Dedifferentiated amniotic fluid mesenchymal stem cell (primary cell): ENCODE measurements at regions not wholly inside any gene's neighbourhood (a gene's known extent, or its start where the extent isn't known, plus 50 kb on each side); places are given as distances from the start of the nearest gene placed in this dataset.
"Not testable (repeated sequence)": the region's sequence is repeated elsewhere in the genome, so short reads cannot be mapped to it uniquely, and the experiment has no call there.

Experiments
- DNase-seq: peaks from one replicate; pipeline ENCODE4 v3.0.0-alpha.2; 2016; ENCODE audit errors: extremely low spot score

DNA sequence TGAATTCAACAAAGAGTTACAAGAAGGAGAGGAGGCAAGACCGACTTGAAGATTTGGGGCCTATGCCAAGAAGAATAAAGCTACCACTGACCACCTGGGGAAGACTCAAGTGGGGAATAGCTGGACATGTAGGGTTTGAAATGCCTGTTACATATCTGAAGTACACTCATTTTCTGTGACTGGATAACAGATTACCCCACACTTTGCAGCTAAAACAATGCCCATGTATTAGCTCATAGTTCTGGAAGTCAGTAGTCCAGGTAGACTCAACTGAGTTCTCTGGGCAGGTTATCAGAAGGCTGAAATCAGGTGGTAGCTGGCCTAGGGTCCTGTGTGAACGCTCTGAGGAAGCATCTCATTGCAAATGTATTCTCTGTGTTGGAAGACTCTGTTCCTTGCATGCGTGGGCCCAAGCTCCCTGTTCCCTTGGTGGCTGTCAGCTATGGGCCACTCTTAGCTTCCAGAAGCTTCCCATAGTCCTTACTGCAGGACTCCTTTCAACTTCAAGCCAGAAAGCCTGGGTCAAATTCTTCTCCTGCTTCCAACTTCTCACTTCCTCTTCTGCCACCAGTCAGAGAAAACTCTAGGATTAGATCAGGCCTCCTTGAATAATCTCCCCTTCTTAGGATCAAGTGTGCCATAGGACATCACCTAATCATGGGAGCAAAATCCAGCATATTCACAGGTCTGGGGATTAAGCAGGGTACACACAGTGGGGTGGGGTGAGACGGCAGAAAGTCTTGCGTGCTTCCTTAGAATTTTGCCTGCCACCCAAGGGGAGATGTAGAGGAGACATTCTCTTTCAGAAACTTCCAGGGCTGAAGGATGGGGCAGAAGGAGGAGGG, 187.8 kb downstream of the SHQ1 start:
- DNase-seq, result no peak

DNA sequence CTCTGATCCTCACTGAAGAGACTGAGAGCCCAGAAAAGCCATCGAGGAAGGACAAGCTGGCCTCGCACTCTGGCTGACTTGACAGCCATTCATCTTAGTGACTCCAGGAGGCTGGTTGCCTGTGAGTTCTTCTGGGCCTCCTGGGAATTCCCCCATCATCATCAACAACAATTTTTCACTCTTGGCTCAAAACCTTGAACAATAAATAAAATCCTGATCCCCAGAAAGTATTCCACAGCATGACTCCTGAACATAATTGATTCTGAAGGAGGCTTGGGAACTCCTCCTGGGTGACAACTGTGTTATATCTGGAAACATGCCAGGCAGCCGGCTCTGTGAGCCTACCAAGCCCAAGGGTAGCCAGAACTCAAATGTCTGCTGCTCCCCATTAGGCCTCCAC, 188.6 kb downstream of the SHQ1 start:
- no peak for DNase-seq

DNA sequence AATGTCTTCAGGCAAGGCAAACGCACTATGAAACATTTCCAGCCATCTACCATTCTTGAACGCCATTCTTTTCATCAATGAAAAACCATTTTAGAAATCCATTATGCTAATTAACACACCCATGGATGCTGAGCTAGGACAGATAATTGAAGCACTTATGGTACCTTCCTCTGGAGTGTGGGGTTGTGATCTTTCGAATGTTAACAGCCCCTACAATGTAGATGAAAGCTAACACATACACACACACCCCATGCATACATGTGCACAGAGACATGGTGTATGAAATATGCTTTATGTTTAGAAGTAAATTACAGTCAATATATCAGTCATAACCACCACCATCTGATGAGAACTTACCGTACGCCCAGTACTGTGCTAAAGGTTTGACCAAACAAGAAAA, 189.1 kb downstream of the SHQ1 start:
- DNase-seq, result no peak

DNA sequence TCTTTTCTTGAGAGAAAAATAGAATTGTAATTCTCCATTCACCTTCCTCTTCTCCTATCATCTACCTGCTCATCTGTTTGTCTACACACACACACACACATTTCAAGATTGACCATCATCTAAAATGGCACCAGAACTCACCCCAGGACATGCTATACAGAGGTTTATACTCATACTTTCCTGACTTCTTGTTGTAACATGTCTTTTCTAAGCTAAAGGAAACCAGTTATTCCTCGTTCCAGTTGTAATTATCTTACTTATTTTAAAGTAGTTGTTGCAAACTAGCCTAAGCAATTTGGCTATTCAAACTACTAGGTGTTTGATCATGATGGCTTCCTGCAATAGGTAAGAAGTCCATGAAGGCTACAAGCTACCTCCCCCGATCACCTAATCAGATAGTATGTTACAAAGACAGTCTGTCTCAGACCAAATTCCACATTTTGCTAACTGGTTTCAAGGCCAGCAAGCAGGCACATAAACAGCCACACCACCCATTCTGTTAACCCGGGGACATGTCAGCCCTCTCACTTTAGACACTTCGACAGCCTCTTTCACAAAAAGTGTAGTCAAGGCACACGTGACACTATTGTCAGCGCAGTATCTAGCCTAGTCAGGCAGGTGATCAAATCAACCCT, 189.7 kb downstream of the SHQ1 start:
- no peak for DNase-seq

DNA sequence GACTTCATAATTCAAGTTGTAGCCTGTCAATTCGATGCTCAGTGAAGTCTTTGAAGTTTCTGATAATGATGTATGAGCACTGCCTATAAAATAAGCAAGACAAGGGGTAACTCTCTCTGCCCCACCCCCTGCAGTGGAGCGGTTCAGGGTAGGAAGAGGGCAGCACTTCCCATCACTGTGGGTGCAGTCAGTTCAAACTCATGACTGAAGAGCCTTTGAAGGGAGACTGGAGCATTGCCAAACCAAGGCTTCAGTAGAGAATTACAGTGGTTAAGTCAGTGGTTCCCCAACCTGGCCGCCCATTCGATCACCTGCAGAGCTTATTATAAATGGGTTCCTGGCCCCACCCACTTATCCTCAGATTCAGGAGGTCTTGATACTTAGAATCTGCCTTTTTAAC, 190.6 kb downstream of the SHQ1 start:
- no peak for DNase-seq

DNA sequence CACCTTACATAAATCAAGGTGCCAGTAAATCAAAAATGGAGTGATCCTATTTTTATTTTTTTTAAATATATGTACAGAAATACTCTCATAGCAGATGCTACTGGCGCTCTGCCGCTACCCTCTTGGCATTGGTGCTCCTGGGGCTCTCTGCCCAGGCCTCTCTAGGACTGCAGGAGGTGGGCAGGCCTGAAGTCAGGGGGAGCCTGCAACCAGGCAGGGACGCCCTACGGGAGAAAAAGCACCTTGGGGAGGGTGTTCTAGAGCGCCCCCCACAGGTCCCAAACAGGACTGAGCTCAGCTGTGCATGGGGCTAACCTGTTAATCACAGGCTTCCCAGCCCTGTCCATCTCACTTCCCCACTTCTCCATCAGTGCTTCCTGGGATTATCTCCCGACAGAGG, 192.5 kb downstream of the SHQ1 start:
- DNase-seq, result no peak

DNA sequence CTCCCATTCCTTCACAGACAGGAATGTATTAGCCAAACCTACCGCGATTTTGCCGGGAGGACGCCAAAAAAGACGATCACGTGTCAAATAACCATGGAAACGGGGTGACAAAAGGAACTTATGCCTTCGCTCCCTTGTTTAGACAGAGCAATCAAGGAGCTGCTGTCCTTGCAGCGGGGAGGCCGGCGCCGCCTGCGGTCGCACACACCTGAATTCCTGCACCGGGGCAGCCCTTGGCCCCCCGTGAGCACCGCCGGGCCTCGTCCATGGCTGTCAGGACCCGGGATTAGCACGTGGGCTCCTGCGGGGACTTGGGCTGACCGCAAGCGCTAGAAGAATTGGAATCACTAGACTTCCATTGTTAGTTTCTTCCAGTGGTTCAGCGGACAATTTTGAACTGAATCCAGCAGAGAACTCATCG, 193.1 kb downstream of the SHQ1 start:
- DNase-seq, result no peak

DNA sequence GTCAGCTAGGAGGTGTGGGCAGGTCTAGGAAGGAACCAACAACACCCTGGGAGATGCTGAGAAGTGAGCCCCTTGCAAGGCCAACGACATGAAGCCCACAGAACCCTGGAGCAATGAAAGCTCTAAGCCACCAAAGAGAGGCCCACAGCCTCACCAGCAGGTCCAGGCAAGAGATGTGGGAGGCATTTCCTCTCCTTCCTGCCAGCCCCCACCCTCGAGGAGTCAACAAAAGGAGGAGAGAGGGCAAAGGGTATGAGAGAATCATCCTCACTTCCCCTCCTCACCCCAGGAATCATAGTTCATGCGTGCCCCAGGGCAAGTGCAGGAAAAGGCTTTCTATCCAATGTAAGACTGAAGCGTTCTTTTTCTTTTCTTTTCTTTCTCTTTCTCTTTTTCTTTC, 195.8 kb downstream of the SHQ1 start:
- DNase-seq, result no peak

DNA sequence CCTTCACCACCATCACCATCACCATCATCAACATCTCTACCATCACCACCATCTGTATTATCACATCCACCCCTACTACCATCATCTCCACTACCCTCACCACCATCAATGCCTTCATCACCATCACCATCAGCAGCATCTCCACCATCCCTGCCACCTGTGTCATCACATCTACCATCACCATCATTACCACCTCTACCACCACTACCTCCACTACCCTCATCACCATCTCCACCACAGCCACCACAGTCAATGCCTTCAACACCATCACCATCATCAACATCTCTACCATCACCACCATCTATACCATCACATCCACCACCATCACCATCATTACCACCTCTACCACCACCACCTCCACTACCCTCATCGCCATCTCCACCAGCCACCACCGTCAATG, 196.7 kb downstream of the SHQ1 start:
- DNase-seq, result no peak

DNA sequence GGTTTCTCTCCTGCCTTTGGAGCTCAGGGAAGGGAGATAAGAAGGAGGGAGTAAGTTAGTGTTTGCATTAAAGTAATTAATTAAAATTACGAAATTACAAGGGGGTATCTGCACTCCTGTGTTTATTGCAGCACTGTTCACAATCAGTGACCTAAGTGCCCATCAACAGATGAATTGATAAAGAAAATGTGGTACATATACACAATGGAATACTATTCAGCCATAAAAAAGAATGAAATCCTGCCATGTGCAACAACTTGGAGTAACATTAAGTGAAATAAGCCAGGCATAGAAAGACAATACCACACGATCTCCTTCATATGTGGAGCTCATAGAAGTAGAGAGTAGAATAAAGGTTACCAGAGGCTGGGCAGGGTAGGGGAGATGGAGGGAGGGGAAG, 202.0 kb downstream of the SHQ1 start:
- DNase-seq, result no peak

DNA sequence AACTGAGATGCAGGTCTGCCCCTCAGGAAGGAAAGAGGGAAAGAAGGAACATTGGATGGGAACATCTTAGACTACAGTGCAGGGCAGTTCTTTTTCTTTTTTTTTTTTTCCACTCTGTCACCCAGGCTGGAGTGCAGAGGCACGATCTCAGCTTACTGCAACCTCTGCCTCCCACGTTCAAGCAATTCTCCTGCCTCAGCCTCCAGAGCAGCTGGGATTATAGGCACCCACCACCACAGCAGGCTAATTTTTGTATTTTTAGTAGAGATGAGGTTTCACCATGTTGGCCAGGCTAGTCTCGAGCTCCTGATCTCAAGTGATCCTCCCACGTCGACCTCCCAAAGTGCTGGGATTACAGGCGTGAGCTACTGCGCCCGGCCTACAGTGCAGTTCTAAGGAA, 204.6 kb downstream of the SHQ1 start:
- DNase-seq, result not testable (repeated sequence)

DNA sequence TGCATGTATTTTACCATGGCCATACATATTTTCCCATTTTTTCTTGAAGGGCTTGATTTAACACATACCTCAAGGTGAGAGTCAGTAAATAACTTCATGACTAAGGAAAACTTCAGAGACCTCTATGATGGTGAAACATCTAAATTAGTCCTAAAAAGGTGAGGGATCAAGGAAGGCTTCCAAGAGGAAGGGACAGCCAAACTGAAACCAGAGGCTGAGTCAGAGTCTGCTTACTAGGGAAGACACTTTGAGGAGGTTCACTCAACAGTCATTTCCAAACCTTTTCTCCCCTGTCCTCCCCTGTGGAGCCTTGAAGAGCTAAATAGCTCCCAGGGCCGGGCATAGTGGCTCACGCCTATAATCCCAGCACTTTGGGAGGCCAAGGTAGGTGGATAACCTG, 206.6 kb downstream of the SHQ1 start:
- no peak for DNase-seq

DNA sequence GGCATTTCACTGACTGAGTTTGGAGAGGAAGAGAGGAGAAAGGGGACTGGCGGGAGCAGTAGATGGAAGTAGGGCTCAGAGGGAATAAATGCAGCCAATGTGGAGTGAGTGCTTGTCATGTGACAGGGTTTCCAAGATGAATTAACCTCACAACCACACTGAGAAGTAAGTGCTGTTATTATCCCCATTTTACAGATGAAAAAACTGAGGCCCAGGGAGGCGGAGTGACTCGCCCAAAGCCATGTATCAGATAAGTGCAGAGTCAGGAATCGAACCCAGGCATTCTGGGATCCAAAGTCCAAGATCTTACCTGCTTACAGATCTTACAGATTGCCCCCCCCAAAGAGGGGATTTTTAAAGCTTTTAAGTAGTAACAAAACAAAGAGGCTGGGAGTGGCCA, 207.2 kb downstream of the SHQ1 start:
- no peak for DNase-seq

DNA sequence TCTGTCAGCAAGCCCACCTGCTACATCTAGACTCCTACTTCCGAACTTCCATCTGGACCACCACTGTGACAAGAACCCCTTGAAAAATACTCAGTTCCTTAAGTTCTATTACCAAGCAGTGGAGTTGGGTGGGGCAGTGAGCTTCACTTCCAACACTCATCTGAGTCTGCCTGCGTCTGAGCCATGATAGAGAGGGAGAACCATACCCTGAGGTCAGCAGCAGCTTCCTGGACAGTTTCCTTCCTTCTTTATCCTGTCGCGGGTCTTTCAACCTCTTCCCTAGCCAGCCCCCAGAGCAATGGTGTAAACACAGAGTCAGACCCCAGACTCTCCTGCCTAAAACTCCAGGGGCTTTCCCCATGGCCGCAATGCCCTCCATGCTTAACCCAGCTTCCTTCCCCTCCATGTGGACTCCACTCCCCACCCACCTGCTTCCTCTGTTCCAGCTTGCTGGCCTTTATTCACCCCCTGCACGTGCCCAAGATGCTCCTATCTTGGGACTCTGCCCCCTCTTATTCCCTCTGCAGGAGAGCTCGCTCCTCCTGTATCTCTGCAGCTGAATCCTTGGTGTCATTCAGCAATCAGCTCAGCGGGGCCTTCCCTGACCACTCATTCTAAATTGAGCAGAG, 211.2 kb downstream of the SHQ1 start:
- DNase-seq, result no peak

DNA sequence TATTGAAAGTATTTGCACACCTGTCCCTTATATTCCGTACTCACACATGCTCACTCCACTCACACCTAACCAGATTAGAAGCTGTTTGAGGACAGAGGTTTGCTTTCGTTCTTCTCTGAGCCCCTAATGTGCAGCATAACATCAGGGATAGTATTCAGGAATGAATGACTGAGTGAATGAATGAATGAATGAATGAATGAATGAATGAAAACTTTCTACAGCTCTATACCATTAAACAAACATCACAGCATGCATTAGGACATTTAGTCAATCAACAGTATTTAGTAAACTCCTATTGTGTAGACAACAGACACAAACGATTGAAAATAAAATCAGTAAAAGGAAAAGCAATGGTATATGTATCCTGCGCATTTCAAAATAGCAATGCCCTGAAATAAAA, 212.7 kb downstream of the SHQ1 start:
- no peak for DNase-seq

DNA sequence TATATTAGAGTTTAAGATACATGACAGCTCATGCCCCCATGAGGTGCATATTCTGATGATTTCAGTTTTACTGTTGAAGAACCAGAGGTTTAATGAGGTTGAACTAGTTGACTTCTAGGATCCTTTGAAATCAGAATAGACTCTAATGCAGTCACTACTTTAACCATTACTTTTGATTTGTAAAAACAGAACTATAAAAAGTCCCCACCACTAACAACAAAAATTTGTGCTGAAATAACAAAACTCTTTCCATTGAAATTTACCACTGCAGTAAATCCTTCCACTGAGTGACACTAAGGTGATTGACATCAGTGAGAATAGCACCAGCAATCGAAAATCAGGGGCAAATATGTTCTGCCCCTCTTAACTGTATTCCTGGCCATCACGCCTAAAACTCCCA, 214.1 kb downstream of the SHQ1 start:
- no peak for DNase-seq

DNA sequence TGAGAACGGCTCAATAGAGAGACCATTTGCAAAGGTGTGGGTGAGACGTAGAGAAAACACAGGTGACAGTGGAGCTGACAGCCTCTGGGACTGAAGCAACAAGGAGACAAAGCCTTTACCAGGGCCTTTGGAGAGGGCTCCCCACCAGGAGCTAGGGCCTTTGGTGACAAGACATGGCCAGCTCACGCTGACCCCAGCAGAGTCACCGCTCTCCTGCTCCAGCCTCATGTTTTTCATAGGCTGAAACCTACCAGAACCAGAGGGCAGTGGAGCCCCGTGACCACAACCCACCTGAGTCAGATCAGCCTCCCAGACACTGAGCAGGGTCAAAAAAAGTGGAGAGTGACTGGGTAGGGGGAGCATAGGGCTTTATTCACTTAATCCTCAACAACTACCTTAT, 214.7 kb downstream of the SHQ1 start:
- no peak for DNase-seq

DNA sequence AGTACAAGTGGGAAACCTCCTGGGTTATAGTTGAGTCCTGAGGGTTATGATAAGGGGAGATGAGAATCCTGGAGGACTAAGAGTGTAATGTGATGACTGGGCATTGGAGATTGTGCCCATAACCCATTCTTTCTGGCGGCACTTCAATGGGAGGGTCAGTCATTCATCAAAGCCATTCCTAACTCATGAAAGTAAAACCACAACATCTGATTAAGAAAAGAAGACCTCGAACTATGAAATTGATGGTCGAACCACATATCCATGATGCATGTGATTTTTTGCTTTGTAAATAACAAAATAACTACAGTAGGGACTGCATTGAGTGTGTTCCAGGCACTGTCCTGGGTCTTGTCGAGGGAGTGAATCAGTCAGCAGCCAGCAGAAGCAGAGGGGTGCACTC, 215.1 kb downstream of the SHQ1 start:
- DNase-seq, result no peak

DNA sequence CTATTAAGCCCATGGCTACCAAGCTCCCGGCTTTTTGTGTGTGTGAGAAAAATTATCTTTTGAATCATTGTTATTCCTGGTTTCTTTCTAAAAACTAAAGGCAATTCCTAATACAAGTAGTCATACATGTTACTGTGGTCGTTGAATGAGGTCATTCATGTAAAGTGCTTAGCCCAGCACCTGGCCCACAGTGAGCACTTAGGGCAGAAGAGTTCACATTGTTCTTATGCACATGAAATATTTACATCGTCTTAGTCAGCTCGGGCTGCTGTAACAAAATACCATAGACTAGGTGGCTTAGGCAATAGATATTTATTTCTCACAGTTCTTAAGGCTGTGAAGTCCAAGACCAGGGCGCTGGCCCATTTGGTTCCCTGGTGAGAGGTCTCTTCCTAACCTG, 216.1 kb downstream of the SHQ1 start:
- DNase-seq, result no peak

DNA sequence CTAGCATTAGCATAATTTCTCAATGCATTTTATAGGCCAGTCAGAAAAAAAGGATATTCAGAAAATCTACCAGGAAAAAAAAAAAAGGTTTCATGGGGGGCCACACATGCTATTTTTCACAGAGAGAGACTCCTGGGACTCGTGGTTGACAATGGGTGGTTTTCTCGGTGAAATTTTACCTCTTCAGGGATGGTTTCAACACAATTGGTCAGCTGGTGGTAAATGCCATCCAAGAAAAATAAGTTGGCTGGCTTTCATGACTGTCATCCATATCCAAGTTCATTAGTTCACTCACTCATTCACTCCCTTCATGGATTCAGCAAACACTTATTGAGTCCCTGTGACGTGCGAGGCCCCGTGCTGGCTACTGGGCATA, 217.3 kb downstream of the SHQ1 start:
- DNase-seq, result no peak

DNA sequence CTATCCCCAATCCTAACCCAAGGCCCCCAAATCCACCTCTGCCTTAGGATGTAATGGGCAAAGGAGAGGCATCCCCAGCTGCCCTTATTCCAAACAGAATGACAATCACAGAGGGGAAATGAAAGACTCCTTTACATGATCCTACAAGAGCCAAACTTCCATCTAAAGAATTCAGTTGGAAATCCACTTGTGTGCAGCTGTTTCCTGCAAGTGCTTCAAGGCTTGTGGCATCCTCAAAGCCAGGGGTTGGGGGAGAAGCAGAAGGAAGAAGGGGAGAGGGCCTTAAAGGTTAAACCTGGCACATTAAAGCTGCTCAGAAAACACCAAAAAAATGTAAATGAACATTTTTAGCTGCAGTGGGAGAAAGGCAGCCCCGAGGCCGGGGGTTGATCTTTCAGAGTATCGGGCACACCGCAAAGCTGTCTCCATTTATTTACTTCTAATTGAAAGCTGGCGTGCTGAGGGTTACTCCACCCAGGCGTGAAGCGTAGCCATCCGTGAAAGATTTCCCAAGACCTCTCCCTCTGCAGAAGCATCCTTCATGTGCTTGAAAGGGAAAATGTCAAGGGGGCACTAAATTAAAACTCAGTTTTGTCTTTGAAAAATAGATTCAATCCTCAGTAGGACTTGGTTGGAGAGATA, 217.8 kb downstream of the SHQ1 start:
- DNase-seq, result no peak

DNA sequence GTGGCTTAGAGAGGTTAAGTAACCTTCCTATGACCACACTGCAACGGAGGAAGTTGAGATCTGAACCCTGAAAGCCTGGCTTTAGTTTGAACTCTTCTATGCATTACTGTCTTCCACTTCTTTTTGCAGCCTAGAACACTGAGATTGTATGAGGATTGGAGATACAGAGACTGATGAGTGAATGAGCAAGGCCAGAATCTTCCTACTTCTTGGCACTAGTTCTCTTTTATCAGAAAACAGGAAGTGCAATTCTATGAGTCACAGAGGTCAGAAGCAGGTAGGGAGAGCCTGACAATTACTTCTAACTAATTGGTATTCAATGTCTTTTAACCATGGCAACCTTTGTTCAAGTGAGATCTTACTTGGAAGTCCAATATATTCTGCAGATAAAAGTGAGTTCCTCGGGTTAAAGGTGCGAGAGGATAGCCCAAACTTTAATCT, 219.0 kb downstream of the SHQ1 start:
- DNase-seq, result no peak

DNA sequence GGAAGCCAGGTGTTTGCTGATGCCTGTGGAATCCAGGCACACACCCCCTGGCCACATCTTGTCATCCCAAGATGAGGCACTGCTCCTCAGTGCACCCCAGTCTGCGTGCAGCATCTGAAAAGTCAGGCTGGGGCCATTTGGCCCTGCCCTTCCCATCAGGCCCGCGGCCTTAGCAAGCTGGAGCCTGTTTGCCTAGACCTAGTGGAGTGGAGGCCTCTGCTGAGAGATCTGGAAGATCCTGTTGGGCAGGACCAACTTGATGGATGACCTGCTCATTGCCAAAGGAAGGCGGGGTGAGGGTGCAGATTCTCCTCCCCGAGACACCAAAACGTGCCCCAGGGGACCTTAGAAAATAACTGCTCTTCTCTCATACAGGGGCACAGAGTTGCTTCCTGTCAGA, 220.2 kb downstream of the SHQ1 start:
- no peak for DNase-seq
